GM23248 (cell line): ENCODE measurements at regions not wholly inside any gene's neighbourhood (a gene's known extent, or its start where the extent isn't known, plus 50 kb on each side); places are given as distances from the start of the nearest gene placed in this dataset.

Experiments
- EZH2 ChIP-seq: fragments of 200-600 bp; sonication (generic); IDR thresholded peaks from 2 replicates; pipeline ENCODE4 v1.6.1; 2018; ENCODE audit warnings: antibody characterized with exemption, mild to moderate bottlenecking; ENCODE audit not compliant: insufficient read depth, poor library complexity, severe bottlenecking
- EZH2phosphoT487 ChIP-seq: fragments of 200-600 bp; sonication (generic); IDR thresholded peaks from 2 replicates; pipeline ENCODE4 v1.6.1; 2018; ENCODE audit warnings: antibody characterized with exemption, moderate library complexity, mild to moderate bottlenecking, low read depth; ENCODE audit not compliant: insufficient read depth

DNA sequence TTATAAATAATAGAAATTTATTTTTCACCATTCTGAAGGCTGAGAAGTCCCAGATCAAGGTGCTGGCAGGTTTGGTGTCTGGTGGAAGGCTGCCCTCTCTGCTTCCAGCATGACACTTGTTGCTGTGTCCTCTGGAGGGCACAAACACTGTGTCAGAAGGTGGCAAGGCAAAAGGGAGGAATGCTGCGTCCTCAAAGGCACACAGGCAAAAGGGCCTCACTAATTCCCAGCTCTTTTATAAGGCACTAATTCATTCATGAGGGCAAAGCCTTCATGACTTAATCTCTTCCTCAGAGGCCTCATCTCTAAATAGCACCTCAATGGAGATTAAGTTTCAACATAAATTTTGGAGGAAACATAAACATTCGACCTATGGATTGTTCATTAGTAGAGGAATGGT, 209.5 kb upstream of the SMLR1 start:
- TF ChIP-seq EZH2 (no peak), EZH2phosphoT487 (no peak)
